ENCODE measurements at regions not wholly inside any gene's neighbourhood (a gene's known extent, or its start where the extent isn't known, plus 50 kb on each side); places are given as distances from the start of the nearest gene placed in this dataset.
"Not testable (repeated sequence)": the region's sequence is repeated elsewhere in the genome, so short reads cannot be mapped to it uniquely, and the experiment has no call there.

GRCh38 chr6:163696311-163696710, 281.8 kb downstream of the QKI start:
- not testable (repeated sequence) for H3K36me3 ChIP-seq (ENCODE audit: insufficient read depth, low read length); H3K9ac ChIP-seq (ENCODE audit: low read depth, low read length); H3K4me1 ChIP-seq (ENCODE audit: insufficient read depth, low read length); H3K9me3 ChIP-seq (ENCODE audit: control insufficient read depth, insufficient read depth, low read length)

- Histone ChIP-seq H3K9me3 (ENCODE audit: control insufficient read depth, insufficient read depth, low read length) (no peaks in the 10 kb centered on the region), H3K9ac (ENCODE audit: low read depth, low read length) (no peak overlapping the region), H3K4me1 (ENCODE audit: insufficient read depth, low read length) (no peaks in the 10 kb centered on the region), H3K36me3 (ENCODE audit: insufficient read depth, low read length) (no peaks in the 10 kb centered on the region)
Observed at GRCh38 chr6:163695414-163695864, 280.9 kb downstream of the QKI start.

- no peaks in the 10 kb centered on the region for H3K9me3 ChIP-seq (ENCODE audit: control insufficient read depth, insufficient read depth, low read length)
- no peaks in the 10 kb centered on the region for H3K4me1 ChIP-seq (ENCODE audit: insufficient read depth, low read length)
- no peak overlapping the region for H3K9ac ChIP-seq (ENCODE audit: low read depth, low read length)
- no peaks in the 10 kb centered on the region for H3K36me3 ChIP-seq (ENCODE audit: insufficient read depth, low read length)
Observed at GRCh38 chr6:163694988-163695398, 280.5 kb downstream of the QKI start.

GRCh38 chr6:163694072-163694471, 279.6 kb downstream of the QKI start:
- no peaks in the 10 kb centered on the region for H3K36me3 ChIP-seq (ENCODE audit: insufficient read depth, low read length)
- H3K4me1 ChIP-seq (ENCODE audit: insufficient read depth, low read length): no peaks in the 10 kb centered on the region
- H3K9ac ChIP-seq (ENCODE audit: low read depth, low read length): no peak overlapping the region
- no peaks in the 10 kb centered on the region for H3K9me3 ChIP-seq (ENCODE audit: control insufficient read depth, insufficient read depth, low read length)

- no peaks in the 10 kb centered on the region; the same call in 1 of the 2 replicates for H3K9me3 ChIP-seq (ENCODE audit: control insufficient read depth, insufficient read depth, low read length)
- no peaks in the 10 kb centered on the region for H3K4me1 ChIP-seq (ENCODE audit: insufficient read depth, low read length)
- no peaks in the 10 kb centered on the region for H3K36me3 ChIP-seq (ENCODE audit: insufficient read depth, low read length)
- no peak overlapping the region for H3K9ac ChIP-seq (ENCODE audit: low read depth, low read length)
Observed at GRCh38 chr6:163691049-163691448, 276.5 kb downstream of the QKI start.

GRCh38 chr6:163688739-163689362, 274.3 kb downstream of the QKI start:
- H3K4me1 ChIP-seq (ENCODE audit: insufficient read depth, low read length): no peaks in the 10 kb centered on the region
- H3K9ac ChIP-seq (ENCODE audit: low read depth, low read length): no peak overlapping the region
- no peaks in the 10 kb centered on the region; the same call in 1 of the 2 replicates for H3K9me3 ChIP-seq (ENCODE audit: control insufficient read depth, insufficient read depth, low read length)
- H3K36me3 ChIP-seq (ENCODE audit: insufficient read depth, low read length): no peaks in the 10 kb centered on the region

- H3K4me1 ChIP-seq (ENCODE audit: insufficient read depth, low read length): no peaks in the 10 kb centered on the region
- no peaks in the 10 kb centered on the region; the same call in 1 of the 2 replicates for H3K9me3 ChIP-seq (ENCODE audit: control insufficient read depth, insufficient read depth, low read length)
- H3K36me3 ChIP-seq (ENCODE audit: insufficient read depth, low read length): no peaks in the 10 kb centered on the region
- H3K9ac ChIP-seq (ENCODE audit: low read depth, low read length): no peak overlapping the region
Observed at GRCh38 chr6:163687075-163687474, 272.6 kb downstream of the QKI start.

GRCh38 chr6:163686301-163686700, 271.8 kb downstream of the QKI start:
- Histone ChIP-seq H3K4me1 (ENCODE audit: insufficient read depth, low read length) (no peaks in the 10 kb centered on the region), H3K36me3 (ENCODE audit: insufficient read depth, low read length) (no peaks in the 10 kb centered on the region), H3K9me3 (ENCODE audit: control insufficient read depth, insufficient read depth, low read length) (no peaks in the 10 kb centered on the region; the same call in 1 of the 2 replicates), H3K9ac (ENCODE audit: low read depth, low read length) (no peak overlapping the region)

- H3K36me3 ChIP-seq (ENCODE audit: insufficient read depth, low read length): no peaks in the 10 kb centered on the region
- no peaks in the 10 kb centered on the region; the same call in 1 of the 2 replicates for H3K9me3 ChIP-seq (ENCODE audit: control insufficient read depth, insufficient read depth, low read length)
- no peaks in the 10 kb centered on the region for H3K4me1 ChIP-seq (ENCODE audit: insufficient read depth, low read length)
- H3K9ac ChIP-seq (ENCODE audit: low read depth, low read length): no peak overlapping the region
Observed at GRCh38 chr6:163683105-163683622, 268.6 kb downstream of the QKI start.

- Histone ChIP-seq H3K9me3 (ENCODE audit: control insufficient read depth, insufficient read depth, low read length) (no peaks in the 10 kb centered on the region; the same call in 1 of the 2 replicates), H3K9ac (ENCODE audit: low read depth, low read length) (no peak overlapping the region), H3K4me1 (ENCODE audit: insufficient read depth, low read length) (no peaks in the 10 kb centered on the region), H3K36me3 (ENCODE audit: insufficient read depth, low read length) (no peaks in the 10 kb centered on the region)
Observed at GRCh38 chr6:163679753-163680152, 265.2 kb downstream of the QKI start.

GRCh38 chr6:163679012-163679660, 264.6 kb downstream of the QKI start:
- Histone ChIP-seq H3K4me1 (ENCODE audit: insufficient read depth, low read length) (no peaks in the 10 kb centered on the region), H3K9me3 (ENCODE audit: control insufficient read depth, insufficient read depth, low read length) (no peaks in the 10 kb centered on the region; the same call in 1 of the 2 replicates), H3K9ac (ENCODE audit: low read depth, low read length) (no peak overlapping the region), H3K36me3 (ENCODE audit: insufficient read depth, low read length) (no peaks in the 10 kb centered on the region)

- H3K36me3 ChIP-seq (ENCODE audit: insufficient read depth, low read length): no peaks in the 10 kb centered on the region
- H3K4me1 ChIP-seq (ENCODE audit: insufficient read depth, low read length): no peaks in the 10 kb centered on the region
- H3K9ac ChIP-seq (ENCODE audit: low read depth, low read length): no peak overlapping the region
- no peaks in the 10 kb centered on the region for H3K9me3 ChIP-seq (ENCODE audit: control insufficient read depth, insufficient read depth, low read length)
Observed at GRCh38 chr6:163675611-163676010, 261.1 kb downstream of the QKI start.

- no peaks in the 10 kb centered on the region for H3K9me3 ChIP-seq (ENCODE audit: control insufficient read depth, insufficient read depth, low read length)
Observed at GRCh38 chr6:163672710-163673109, 258.2 kb downstream of the QKI start.

GRCh38 chr6:163671791-163672190, 257.3 kb downstream of the QKI start:
- H3K4me1 ChIP-seq (ENCODE audit: insufficient read depth, low read length): no peaks in the 10 kb centered on the region
- no peak overlapping the region for H3K9ac ChIP-seq (ENCODE audit: low read depth, low read length)
- H3K9me3 ChIP-seq (ENCODE audit: control insufficient read depth, insufficient read depth, low read length): no peaks in the 10 kb centered on the region
- no peaks in the 10 kb centered on the region for H3K36me3 ChIP-seq (ENCODE audit: insufficient read depth, low read length)

More at GRCh38 chr6:163672710-163673109, 258.2 kb downstream of the QKI start:
- Histone ChIP-seq H3K36me3 (ENCODE audit: insufficient read depth, low read length) (no peaks in the 10 kb centered on the region), H3K9ac (ENCODE audit: low read depth, low read length) (no peak overlapping the region), H3K4me1 (ENCODE audit: insufficient read depth, low read length) (no peaks in the 10 kb centered on the region)

GRCh38 chr6:163671355-163671754, 256.8 kb downstream of the QKI start:
- Histone ChIP-seq H3K9ac (ENCODE audit: low read depth, low read length) (no peak overlapping the region), H3K4me1 (ENCODE audit: insufficient read depth, low read length) (no peaks in the 10 kb centered on the region), H3K9me3 (ENCODE audit: control insufficient read depth, insufficient read depth, low read length) (no peaks in the 10 kb centered on the region), H3K36me3 (ENCODE audit: insufficient read depth, low read length) (no peaks in the 10 kb centered on the region)
